ENCODE measurements at regions not wholly inside any gene's neighbourhood (a gene's known extent, or its start where the extent isn't known, plus 50 kb on each side); places are given as distances from the start of the nearest gene placed in this dataset.

DNA sequence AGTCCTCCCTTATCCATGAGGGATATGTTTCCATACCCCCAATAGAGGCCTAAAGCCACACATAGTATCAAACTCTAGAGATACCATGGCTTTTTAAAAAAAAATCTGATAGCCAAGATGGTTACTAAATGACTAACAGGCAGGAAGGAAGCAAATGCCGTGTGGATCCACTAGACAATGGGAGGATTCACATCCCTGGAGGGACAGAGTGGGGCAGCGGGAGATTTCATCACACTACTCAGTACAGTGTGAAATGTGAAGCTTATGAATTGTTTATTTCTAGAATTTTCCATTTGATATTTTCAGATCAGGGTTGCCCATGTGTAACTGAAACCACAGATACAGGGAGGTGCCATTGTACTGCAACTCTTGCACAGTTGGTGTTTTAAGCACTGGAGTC is 826.6 kb downstream of the SQOR start:
- TF ChIP-seq EZH2 (IDR thresholded peaks at IDR 0.05; ENCODE audit: borderline replicate concordance, low read depth, low read length, poor library complexity, severe bottlenecking), result no peak
- TF ChIP-seq, protein P1, sequence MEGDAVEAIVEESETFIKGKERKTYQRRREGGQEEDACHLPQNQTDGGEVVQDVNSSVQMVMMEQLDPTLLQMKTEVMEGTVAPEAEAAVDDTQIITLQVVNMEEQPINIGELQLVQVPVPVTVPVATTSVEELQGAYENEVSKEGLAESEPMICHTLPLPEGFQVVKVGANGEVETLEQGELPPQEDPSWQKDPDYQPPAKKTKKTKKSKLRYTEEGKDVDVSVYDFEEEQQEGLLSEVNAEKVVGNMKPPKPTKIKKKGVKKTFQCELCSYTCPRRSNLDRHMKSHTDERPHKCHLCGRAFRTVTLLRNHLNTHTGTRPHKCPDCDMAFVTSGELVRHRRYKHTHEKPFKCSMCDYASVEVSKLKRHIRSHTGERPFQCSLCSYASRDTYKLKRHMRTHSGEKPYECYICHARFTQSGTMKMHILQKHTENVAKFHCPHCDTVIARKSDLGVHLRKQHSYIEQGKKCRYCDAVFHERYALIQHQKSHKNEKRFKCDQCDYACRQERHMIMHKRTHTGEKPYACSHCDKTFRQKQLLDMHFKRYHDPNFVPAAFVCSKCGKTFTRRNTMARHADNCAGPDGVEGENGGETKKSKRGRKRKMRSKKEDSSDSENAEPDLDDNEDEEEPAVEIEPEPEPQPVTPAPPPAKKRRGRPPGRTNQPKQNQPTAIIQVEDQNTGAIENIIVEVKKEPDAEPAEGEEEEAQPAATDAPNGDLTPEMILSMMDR (conservative IDR thresholded peaks at IDR 0.05; ENCODE audit: low read depth, low read length), result no peak
